Breast epithelium (tissue), 3 donors: ENCODE measurements at regions not wholly inside any gene's neighbourhood (a gene's known extent, or its start where the extent isn't known, plus 50 kb on each side); places are given as distances from the start of the nearest gene placed in this dataset.

Experiments used
- CTCF ChIP-seq, 3 donors: fragments of 450-650 bp; IDR thresholded peaks; one replicate each; pipeline ENCODE4 v1.5.1; 2016 to 2017; ENCODE audit warnings: antibody characterized with exemption in 3 of 3, mild to moderate bottlenecking in 3 of 3, moderate library complexity in 3 of 3
- POLR2A ChIP-seq: fragments of 450-650 bp; IDR thresholded peaks from one replicate; pipeline ENCODE4 v1.6.1; 2016; ENCODE audit warnings: antibody characterized with exemption, mild to moderate bottlenecking, moderate library complexity
- POLR2AphosphoS5 ChIP-seq, 3 donors: sonication (generic); formaldehyde crosslinking; IDR thresholded peaks; one replicate each; pipeline ENCODE4 v1.6.1; 2017; ENCODE audit warnings: antibody characterized with exemption in 3 of 3

- TF ChIP-seq POLR2A (no peak), POLR2AphosphoS5 (IDR thresholded peaks at IDR 0.05) (no peak), CTCF (IDR thresholded peaks at IDR 0.05) (no peak)
These were observed 349.1 kb downstream of the ZNF608 start for GRCh38 chr5:124397317-124397716.
